Renal pelvis (tissue), 1 donor: ENCODE measurements at regions not wholly inside any gene's neighbourhood (a gene's known extent, or its start where the extent isn't known, plus 50 kb on each side); places are given as distances from the start of the nearest gene placed in this dataset.

Experiments
- DNase-seq: peaks from one replicate; pipeline ENCODE4 v3.0.0-alpha.2; 2013

DNA sequence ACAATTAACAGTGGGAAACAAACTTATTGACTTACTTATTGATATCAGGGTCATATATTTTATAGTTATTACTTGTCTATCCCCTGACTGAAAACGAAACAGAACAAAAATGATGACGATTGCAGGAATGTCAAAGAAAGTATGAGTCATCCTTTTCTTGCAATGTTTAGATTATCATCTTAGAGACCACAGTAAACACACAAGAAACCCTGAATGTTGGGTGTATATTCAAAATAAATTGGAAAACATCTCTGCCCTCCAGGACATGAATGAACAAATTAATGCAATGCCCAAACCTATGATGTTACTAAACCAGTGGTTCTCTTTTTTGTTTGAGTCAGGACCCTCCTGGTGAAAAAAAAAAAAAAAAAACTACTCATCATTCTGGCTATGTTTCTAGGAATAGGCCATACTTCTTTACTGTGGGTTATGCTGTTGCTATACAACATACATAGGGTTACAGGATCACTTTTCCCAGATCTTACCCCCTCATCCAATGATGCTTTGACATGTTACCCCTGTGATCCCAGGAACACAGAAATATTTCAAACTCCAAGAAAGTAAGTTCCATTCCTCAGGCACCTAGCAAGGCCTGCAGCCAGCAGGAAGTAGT, 623.4 kb upstream of the IGFBP3 start:
- DNase-seq, result no peak

DNA sequence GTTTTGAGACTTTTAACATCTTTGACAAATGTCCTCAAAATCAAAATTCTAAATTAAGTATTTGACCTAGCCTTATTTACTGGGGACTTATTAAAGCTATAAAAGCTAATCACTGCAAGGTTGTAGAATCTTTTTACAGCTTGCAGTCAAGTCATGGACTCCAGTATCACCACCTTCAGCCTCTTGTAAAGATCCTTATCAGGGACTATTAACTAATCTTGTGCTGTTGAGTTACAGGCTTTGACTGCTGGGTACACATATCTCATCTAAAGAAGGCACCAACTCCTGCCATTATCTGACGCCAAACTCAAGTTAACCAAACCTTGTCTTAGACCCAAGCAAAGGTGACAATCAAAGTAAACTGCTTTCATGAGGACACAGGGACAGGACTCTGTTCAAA, 621.0 kb upstream of the IGFBP3 start:
- DNase-seq, result no peak

DNA sequence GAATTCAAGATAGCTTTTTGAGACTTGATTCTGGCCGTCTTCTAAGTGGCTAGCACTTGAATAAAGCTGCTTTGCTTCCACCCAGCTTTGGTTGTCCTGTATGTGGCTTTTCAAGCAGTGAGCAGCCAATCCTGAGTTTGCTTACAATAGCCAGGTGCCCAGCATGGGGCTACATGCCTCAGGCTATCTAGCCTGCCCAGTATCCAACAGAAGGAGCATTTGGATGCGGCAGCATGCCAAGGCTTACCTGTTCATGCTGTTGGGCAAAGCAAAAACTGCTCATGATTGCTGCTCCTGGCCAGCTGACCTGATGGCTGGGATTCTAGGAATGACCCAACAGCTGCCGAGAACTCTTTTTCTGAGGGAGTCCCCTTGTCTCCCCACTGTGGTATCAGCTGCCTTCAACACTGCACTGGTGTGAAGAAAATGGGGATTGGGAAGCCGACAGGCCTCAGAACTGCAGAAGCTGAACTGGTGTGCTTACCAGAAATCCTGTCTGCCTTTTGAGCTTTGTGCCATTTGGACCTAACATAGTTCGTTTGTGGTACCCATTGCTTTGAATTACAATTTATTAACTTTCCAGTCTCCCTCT, 618.9 kb upstream of the IGFBP3 start:
- DNase-seq, result no peak

DNA sequence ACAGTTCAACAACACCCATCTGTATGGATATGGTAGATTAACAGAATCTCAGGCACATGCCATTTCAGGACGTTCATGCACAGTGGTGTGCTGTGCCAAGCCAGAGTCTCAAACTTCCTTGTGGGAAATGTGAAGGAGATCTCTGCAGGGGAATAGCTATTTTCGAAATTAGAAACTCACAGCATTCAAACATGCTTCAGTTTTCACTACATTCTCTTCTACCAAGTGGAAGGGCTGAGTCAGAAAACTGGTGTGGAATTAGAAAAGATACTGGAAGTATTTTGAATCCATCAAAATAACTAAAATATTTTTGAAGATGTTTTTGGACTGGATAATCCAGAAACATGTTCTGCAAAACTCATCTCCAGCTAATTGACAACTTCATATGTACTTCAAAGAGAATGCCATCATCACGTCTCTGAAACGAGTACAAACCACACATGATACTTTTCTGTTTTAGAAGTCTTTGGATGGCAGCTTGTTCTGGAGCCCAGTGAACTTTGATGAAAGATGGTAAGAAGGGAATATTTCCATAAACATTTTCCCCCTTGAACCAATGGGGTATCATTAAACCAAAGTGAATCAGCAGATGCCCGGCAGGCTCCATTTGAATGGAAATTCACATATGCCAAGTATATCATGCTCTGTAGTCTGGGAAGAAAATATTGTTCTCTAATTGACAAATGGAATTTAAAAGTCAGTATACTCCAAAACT, 616.3 kb upstream of the IGFBP3 start:
- no peak for DNase-seq

DNA sequence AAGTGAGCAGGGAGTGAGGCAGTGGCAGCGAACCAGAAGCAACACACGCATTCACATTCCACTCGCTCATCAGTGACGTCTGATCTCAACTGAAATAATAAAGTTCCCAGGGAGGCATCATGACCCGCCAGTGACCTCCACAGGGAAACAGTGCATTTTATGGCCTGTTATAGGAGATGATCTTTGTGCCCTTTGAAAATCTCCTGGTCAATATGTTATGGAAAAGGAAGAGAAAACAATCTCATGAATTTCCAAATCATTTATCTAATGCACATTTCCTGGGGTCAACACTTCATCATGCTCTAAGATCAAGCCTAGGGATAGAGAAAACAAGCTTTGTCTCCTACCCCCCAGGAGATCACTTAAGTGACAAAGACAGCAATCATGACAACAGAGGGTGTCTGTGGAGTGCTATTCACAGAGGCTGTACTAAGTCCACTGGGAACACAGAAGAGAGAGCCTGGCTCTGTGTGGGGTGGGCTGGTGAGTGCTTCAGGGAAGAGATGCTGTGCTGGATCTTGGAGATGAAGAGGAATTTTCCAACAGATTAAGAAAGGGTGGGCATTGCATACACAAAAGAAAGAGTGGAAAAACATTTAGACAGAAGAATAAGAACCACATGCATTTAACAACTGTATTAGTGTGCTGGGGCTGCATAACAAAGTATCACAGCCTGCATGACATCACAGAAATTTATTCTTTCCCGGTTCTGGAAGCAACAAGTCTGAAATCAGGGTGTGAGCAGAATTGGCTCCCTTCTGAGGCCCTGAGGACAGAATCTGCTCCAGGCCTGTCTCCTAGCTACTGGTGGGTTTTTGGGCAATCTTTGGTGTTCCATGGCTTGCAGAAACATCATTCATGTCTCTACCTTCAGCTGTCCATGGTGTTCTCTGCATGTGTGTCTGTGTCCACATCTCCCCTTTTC, 613.9 kb upstream of the IGFBP3 start:
- peak; percentile 71 for DNase-seq

DNA sequence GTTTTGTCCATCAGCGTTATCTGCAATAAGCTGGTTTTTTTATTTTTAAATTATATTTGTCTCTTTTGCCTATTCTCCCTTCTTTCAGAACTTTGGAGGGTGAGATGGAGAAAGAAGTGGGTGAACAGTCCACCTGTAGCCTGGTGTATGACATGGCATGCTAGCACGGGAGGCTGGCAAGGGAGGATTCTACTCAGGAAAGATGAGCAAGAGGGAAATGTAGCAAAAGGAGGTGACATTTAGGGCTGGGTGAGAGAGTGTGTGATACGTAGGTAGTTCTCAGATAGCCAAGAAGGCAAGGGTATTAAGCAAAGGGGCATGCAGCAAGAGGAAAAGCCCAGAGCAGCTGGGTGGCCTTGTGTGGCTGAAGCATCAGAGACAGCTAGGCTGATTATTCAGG, 612.9 kb upstream of the IGFBP3 start:
- no peak for DNase-seq

- DNase-seq, result no peak
These were observed 611.5 kb upstream of the IGFBP3 start for GRCh38 chr7:46532571-46532970.

DNA sequence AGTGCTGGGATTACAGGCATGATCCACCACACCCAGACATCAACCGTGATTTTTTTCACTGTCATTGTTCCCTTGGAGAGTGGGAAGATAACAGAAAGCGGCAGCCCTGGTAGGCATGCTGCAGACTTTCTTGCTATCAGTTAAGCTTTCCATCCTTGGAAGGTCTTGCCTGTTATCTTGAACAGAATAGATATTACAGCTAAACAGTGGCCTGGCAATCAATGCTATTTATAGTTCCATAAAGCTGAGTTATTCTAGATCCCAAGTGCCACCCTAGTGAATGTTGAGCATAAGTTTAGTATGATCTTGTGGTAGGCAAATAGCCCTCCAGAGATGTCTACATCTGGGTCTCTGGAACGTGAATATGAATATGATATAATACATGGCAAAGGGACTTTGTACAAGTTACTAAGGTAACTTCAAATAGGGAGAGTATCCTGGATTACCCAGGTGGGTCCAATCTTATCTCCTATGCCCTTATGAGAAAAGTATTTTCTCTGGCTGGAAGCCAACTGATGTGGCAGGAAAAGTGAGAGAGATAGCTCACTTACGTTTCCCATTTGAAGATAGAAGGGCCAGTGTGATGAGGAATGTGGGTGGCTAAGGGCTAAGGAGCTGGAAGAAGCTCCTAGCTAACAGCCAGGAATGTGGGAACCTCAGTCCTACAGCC, 609.1 kb upstream of the IGFBP3 start:
- no peak for DNase-seq

GRCh38 chr7:46527360-46527759, 606.3 kb upstream of the IGFBP3 start:
- no peak for DNase-seq

DNA sequence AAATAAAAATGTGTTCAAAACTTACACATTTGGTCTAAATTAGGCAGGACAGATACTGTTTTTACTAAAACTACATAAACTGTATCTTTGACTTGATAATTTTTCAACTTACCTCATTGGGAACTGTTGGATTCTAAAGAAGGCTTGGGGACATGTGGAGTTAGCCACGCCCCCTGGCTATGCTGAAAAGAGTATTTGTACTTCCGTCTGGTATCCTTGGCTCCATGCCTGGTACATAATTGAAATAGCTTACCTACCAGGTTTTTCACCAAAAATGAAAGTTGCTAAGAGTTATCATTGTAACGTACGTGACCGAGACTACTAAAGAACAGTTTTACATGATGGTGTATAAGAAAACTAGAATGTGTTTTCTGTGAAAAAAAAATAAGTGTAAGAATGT, 604.8 kb upstream of the IGFBP3 start:
- no peak for DNase-seq

- DNase-seq, result no peak
These were observed 603.3 kb upstream of the IGFBP3 start for GRCh38 chr7:46524350-46524749.

GRCh38 chr7:46522354-46522906, 601.4 kb upstream of the IGFBP3 start:
- no peak for DNase-seq

DNA sequence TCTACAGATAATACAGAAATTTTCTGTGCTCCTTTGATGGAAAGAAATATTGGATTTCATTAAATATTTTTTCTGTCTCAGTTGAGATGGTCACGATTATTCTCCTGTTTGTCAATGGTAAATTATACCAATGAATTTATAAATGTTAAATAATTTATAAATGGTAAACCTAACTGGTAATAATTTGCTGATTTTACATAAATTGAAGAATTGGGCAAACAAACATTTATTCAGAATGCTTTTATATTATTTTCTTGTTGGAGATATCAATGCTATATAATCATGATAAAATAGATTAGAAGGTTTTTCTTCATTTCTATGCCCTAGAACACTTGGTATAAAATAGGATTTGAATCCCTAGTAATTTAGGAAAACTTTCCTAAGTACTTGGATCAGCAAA, 597.6 kb upstream of the IGFBP3 start:
- no peak for DNase-seq

DNA sequence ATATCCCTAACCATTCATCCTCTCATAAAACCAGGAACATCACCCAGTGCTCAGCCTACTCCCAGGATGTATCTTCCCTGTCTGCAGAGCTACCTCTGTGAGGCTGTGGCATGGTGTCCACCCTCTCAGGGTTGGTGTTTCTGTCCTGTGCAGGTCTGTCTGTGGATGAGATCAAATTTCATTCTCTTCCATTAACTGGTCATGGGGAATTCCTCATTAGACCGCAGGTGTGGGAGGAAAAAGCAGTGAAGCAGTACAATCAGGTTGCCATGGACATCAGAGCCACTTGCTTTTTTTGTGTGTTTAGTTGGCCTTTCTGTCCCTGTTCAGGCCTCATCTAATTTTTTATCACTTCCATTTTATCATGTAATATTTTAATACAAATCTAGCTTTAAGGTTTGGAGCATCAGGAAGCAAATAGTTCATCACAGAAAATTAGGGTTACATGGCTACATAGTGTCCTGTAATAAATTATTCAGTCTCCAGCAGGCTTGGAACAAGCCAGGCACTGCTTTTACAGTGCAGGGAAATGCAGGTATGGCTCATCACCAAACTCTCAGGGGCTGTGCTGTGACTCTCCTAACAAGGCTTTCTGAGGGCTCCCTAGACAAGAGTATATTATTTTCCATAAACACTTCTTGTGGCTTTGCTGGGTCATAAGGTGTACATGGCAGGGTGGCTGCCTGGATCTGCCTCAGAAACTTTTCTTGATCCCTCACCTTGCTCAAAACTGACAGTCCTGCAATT, 594.9 kb upstream of the IGFBP3 start:
- DNase-seq, result peak; percentile 87

GRCh38 chr7:46513447-46513848, 592.4 kb upstream of the IGFBP3 start:
- peak; percentile 28 for DNase-seq

GRCh38 chr7:46512891-46513413, 591.9 kb upstream of the IGFBP3 start:
- peak; percentile 41 for DNase-seq

DNA sequence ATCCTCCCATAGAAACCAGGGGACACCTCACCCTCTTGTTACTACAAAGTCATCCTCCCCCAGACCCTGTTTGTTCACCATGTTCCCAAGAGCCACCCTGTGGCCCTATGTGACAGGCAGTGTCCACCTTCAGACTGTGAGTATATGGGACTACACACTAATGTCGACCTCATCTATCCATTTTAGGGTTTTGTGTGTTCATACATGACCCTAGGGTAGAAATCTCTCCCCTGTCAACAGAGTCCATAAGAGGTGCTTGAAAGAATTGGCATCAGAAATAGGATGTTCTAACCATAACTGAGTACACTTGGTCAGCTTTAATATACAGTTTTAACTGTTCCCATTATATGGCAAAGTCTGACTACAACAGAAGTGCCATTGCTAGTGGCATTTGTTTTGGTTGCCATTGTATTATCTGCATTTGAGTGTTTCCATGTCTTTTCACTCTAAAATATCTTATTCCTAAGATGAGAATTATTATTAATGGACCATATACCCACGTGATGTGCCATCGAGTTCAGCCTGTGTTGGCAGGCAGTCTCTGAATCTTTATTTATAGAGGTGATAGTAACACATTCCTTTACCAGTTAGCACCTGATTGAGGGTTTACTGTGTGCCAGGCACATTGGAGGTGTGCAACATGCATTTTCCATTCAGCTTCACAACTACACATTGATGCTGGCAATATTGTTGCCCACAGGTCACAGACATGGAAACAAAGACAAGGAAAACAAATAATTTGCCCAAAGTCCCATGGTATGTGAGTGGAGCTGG, 590.6 kb upstream of the IGFBP3 start:
- no peak for DNase-seq

DNA sequence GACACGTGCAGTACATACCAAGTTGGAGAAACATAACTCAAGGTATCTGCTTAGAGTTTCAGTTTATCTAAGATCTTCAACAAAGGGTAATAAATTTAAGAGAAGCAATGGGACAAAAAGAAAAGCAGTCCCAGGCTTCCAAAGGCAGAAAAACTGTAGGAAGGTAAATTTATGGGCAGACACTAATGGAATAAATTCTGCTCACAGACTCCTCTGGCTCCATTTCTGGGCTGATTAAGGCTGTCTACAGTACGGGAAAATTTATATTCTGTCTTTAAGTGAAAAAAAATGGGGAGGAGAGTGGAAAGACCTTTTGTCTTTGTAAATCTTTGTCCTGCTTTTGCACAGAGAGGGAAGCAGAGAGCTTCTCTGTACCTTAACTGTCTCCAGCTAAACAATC, 587.5 kb upstream of the IGFBP3 start:
- DNase-seq, result peak; percentile 65

DNA sequence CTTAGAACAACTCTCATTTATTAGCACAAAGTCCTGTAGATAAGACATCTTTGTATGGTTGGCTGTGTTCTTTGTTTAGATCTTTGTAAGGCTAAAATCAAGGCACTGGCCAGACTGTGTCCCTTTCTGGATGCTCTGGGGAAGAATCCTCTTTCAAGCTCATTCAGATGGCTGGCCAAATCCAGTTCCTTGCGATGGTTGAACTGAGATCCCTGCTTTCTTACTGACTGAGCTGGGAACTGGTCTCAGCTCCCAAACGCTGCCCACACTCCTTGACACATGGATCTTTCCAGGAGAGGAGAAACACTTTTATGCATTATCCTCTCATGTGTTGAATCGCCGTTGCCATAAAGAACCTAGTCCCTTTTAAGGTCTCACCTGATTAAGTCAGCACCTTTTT, 586.5 kb upstream of the IGFBP3 start:
- DNase-seq, result no peak

- DNase-seq, result no peak
These were observed 573.4 kb upstream of the IGFBP3 start for GRCh38 chr7:46494441-46494840.
